D721Med (cell line): ENCODE measurements at regions not wholly inside any gene's neighbourhood (a gene's known extent, or its start where the extent isn't known, plus 50 kb on each side); places are given as distances from the start of the nearest gene placed in this dataset.

ENCODE experiments used
- DNase-seq: peaks from one replicate; pipeline ENCODE4 v3.0.0; 2011; ENCODE audit warnings: low spot score; ENCODE audit not compliant: insufficient read length
- FAIRE-seq: peaks from 2 replicates; lab custom pipeline; 2011; peaks lifted over from hg19 to GRCh38; lab: Jason Lieb, UNC
- CTCF ChIP-seq: IDR thresholded peaks from 2 replicates; pipeline ENCODE4 v1.5.1; 2012; ENCODE audit warnings: mild to moderate bottlenecking, control low read depth; ENCODE audit not compliant: insufficient read depth; ENCODE audit errors: missing control alignments

- DNase-seq (no peak), FAIRE-seq (no peak)
Observed at GRCh38 chr18:22640281-22640842, 222.6 kb upstream of the CTAGE1 start.

DNA sequence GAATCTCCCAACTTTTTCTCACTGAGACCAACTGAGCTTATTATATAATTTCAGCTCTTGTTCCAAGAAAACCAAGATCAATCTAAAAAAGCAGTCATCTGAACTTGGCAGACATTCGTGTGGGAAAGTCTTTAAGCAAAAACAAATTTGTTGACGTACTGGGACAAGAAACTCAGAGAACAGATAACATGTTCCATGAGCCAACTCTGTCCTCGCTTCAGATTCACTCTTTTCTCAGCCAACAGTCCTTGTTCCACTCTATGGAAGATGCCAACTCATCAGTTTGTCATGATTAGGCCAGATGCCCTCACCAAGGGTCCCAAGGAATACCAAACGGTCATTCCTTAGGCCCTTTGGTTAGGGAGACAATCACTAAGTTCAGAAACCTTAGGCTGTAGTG, 224.2 kb upstream of the CTAGE1 start:
- DNase-seq (no peak), FAIRE-seq (no peak)
- TF ChIP-seq CTCF = no peak

More at GRCh38 chr18:22640281-22640842, 222.6 kb upstream of the CTAGE1 start:
- no peak for TF ChIP-seq CTCF

GRCh38 chr18:22643731-22644130, 226.0 kb upstream of the CTAGE1 start:
- FAIRE-seq = no peak
- no peak for TF ChIP-seq CTCF
- no peak for DNase-seq

- TF ChIP-seq CTCF = no peak
- DNase-seq (no peak), FAIRE-seq (no peak)
Observed at GRCh38 chr18:22650247-22650646, 232.5 kb upstream of the CTAGE1 start.

DNA sequence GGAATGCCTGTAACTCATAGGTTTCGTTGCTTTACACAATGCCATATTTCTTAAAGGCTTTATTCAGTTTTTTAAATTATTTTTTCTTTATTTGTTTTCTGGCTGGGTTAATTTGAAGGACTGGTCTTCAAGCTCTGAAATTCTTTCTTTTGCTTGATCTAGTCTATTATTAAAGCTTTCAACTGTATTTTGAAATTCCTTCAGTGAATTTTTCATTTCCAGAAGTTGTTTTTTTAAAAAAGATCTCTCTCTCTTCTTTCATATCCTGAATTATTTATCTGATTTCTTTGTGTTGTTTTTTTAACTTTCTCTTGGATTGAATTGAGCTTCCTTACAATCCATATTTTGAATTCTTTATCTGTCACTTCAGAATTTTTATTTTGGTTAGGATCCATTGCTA, 239.9 kb upstream of the CTAGE1 start:
- no peak for TF ChIP-seq CTCF
- DNase-seq = no peak
- FAIRE-seq = no peak

- TF ChIP-seq CTCF = no peak
- FAIRE-seq (no peak), DNase-seq (no peak)
Observed at GRCh38 chr18:22658318-22658717, 240.6 kb upstream of the CTAGE1 start.

- FAIRE-seq = no peak
- DNase-seq = no peak
- TF ChIP-seq CTCF = no peak
Observed at GRCh38 chr18:22663378-22663777, 245.7 kb upstream of the CTAGE1 start.
